Astrocyte of the cerebellum (primary cell): ENCODE measurements at regions not wholly inside any gene's neighbourhood (a gene's known extent, or its start where the extent isn't known, plus 50 kb on each side); places are given as distances from the start of the nearest gene placed in this dataset.
"Not testable (repeated sequence)": the region's sequence is repeated elsewhere in the genome, so short reads cannot be mapped to it uniquely, and the experiment has no call there.

Source experiments
- DNase-seq: peaks from one replicate; pipeline ENCODE4 v3.0.0-alpha.2; 2011; ENCODE audit warnings: low read depth
- H3K4me3 ChIP-seq: 2 replicates; pipeline ENCODE4 v1.5.1; 2011; ENCODE audit warnings: mild to moderate bottlenecking, low read depth, low read length, moderate library complexity
- CTCF ChIP-seq: IDR thresholded peaks from 2 replicates; pipeline ENCODE4 v1.5.1; 2012; ENCODE audit warnings: low read length, low read depth, moderate library complexity, mild to moderate bottlenecking; ENCODE audit errors: missing control alignments
- in situ Hi-C: cut with HindIII; loops from 2 replicates; pipeline ENCODE4 v1.10.0; 2017; ENCODE audit warnings: low sequenced_read_pairs

GRCh38 chr16:6751191-6751590 lies 581.5 kb upstream of the RBFOX1 start:
- no peak overlapping the region for H3K4me3 ChIP-seq
- no peak for TF ChIP-seq CTCF
- DNase-seq: no peak
- in situ Hi-C loops: no loop called here

GRCh38 chr16:6749698-6750097 lies 582.9 kb upstream of the RBFOX1 start:
- DNase-seq: no peak
- in situ Hi-C loops: no loop called here
- no peak for TF ChIP-seq CTCF

GRCh38 chr16:6736302-6736701 lies 596.3 kb upstream of the RBFOX1 start:
- DNase-seq, H3K4me3 ChIP-seq, in situ Hi-C loops: not testable (repeated sequence)

More at GRCh38 chr16:6749698-6750097, 582.9 kb upstream of the RBFOX1 start:
- H3K4me3 ChIP-seq: no peak overlapping the region

- no peak overlapping the region for H3K4me3 ChIP-seq
- DNase-seq: no peak
- in situ Hi-C loops: no loop called here
- TF ChIP-seq CTCF: no peak
Observed at GRCh38 chr16:6735631-6736030, 597.0 kb upstream of the RBFOX1 start.

- DNase-seq: no peak
- in situ Hi-C loops: no loop called here
- TF ChIP-seq CTCF: no peak
- no peak overlapping the region for H3K4me3 ChIP-seq
Observed at GRCh38 chr16:6732166-6732565, 600.5 kb upstream of the RBFOX1 start.

GRCh38 chr16:6728381-6728780 lies 604.3 kb upstream of the RBFOX1 start:
- H3K4me3 ChIP-seq: no peak overlapping the region

GRCh38 chr16:6726621-6727020 lies 606.0 kb upstream of the RBFOX1 start:
- DNase-seq: no peak
- no peak overlapping the region for H3K4me3 ChIP-seq
- TF ChIP-seq CTCF: no peak
- in situ Hi-C loops: no loop called here

More at GRCh38 chr16:6728381-6728780, 604.3 kb upstream of the RBFOX1 start:
- in situ Hi-C loops: no loop called here
- DNase-seq: no peak
- TF ChIP-seq CTCF: no peak
